H1 (cell line): ENCODE measurements at regions not wholly inside any gene's neighbourhood (a gene's known extent, or its start where the extent isn't known, plus 50 kb on each side); places are given as distances from the start of the nearest gene placed in this dataset.

Source experiments
- CTCF ChIA-PET: fragments of 300-600 bp; sonication (Branson Sonifier 250); formaldehyde crosslinking; loops from one replicate; lab custom pipeline; 2021; ENCODE audit not compliant: partially characterized antibody; lab: Charles Lee
- POLR2A ChIA-PET: fragments of 300-600 bp; sonication (Branson Sonifier 250); formaldehyde crosslinking; loops from one replicate; lab custom pipeline; 2021; ENCODE audit warnings: inconsistent platforms; ENCODE audit not compliant: partially characterized antibody; lab: Charles Lee
- DNase-seq, 2 experiments: peaks; one replicate each; pipeline versions ENCODE4 v3.0.0 to v3.0.0-alpha.2; 2010 to 2022; ENCODE audit warnings: low spot score in 2 of 2, low read depth in 1 of 2, mixed read lengths in 1 of 2
- FAIRE-seq: peaks from 2 replicates; lab custom pipeline; 2011; peaks lifted over from hg19 to GRCh38; lab: Jason Lieb, UNC
- H2AFZ ChIP-seq: 2 replicates; pipeline ENCODE4 v1.8.1; 2012; ENCODE audit warnings: low read length, inconsistent platforms
- H2AK5ac ChIP-seq: 2 replicates; pipeline ENCODE4 v1.6.1; 2013; ENCODE audit warnings: low read depth, low read length
- H2BK120ac ChIP-seq: replicated peaks from 2 replicates; pipeline ENCODE3; 2013; ENCODE audit warnings: low read depth, low read length, inconsistent platforms
- H2BK12ac ChIP-seq: 2 replicates; pipeline ENCODE4 v1.6.1; 2013; ENCODE audit warnings: low read depth, low read length
- H2BK15ac ChIP-seq: 2 replicates; pipeline ENCODE4 v1.6.1; 2013; ENCODE audit warnings: low read length
- H2BK20ac ChIP-seq: 2 replicates; pipeline ENCODE4 v1.6.1; 2013; ENCODE audit warnings: low read length
- H2BK5ac ChIP-seq: 2 replicates; pipeline ENCODE4 v1.6.1; 2013; ENCODE audit warnings: low read depth, low read length
- H3K14ac ChIP-seq: 2 replicates; pipeline ENCODE4 v1.6.1; 2013; ENCODE audit warnings: inconsistent platforms; ENCODE audit not compliant: insufficient read length
- H3K18ac ChIP-seq: 2 replicates; pipeline ENCODE4 v1.6.1; 2013; ENCODE audit warnings: low read length; ENCODE audit errors: extremely low read depth
- H3K23ac ChIP-seq: 2 replicates; pipeline ENCODE4 v1.6.1; 2013; ENCODE audit warnings: inconsistent platforms; ENCODE audit not compliant: insufficient read length
- H3K23me2 ChIP-seq: 2 replicates; pipeline ENCODE4 v1.6.1; 2013; ENCODE audit warnings: low read depth, low read length
- H3K27ac ChIP-seq: 2 replicates; pipeline ENCODE4 v1.6.1; 2011; ENCODE audit warnings: low read depth, low read length, inconsistent platforms
- H3K27me3 ChIP-seq, 4 experiments: replicated peaks in 1 of 4; 1 replicate in 1 of 4; 2 replicates in 3 of 4; pipeline versions ENCODE4 v1.6.1 to v1.8.1; 2011 to 2013; ENCODE audit warnings: low read length in 3 of 4, mild to moderate bottlenecking in 3 of 4, inconsistent platforms in 2 of 4, mixed read lengths in 2 of 4, moderate library complexity in 1 of 4; ENCODE audit not compliant: control insufficient read depth in 3 of 4, insufficient read depth in 3 of 4; ENCODE audit errors: extremely low read depth in 1 of 4
- H3K36me3 ChIP-seq, 4 experiments: 2 replicates each; pipeline versions ENCODE4 v1.6.1 to v1.8.1; 2011 to 2013; ENCODE audit warnings: mild to moderate bottlenecking in 4 of 4, low read length in 3 of 4, moderate library complexity in 2 of 4, control low read depth in 1 of 4, inconsistent platforms in 1 of 4; ENCODE audit not compliant: insufficient read depth in 4 of 4, control insufficient read depth in 2 of 4
- H3K4ac ChIP-seq: replicated peaks from 2 replicates; pipeline ENCODE3; 2013; ENCODE audit warnings: low read length, low read depth, mixed read lengths, inconsistent platforms; ENCODE audit not compliant: insufficient read length
- H3K4me1 ChIP-seq, 4 experiments: replicated peaks in 1 of 4; 1 replicate in 1 of 4; 2 replicates in 3 of 4; pipeline versions ENCODE4 v1.6.1 to v1.8.1; 2011 to 2013; ENCODE audit warnings: low read length in 3 of 4, inconsistent platforms in 2 of 4, mixed read lengths in 1 of 4; ENCODE audit not compliant: insufficient read depth in 4 of 4, control insufficient read depth in 3 of 4
- H3K4me2 ChIP-seq, 2 experiments: 2 replicates each; pipeline versions ENCODE4 v1.6.1 to v1.8.1; 2011 to 2013; ENCODE audit warnings: low read depth in 2 of 2, low read length in 2 of 2, control low read depth in 1 of 2, inconsistent platforms in 1 of 2, mild to moderate bottlenecking in 1 of 2; ENCODE audit not compliant: insufficient read depth in 1 of 2
- H3K4me3 ChIP-seq, 4 experiments: fragments of 200-600, 300-600 bp in 1 of 4; sonication (generic), shearing (Covaris generic), sonication (Bioruptor Twin) in 1 of 4; 2 replicates each; pipeline versions ENCODE4 v1.5.1 to v1.8.1; 2011 to 2016; ENCODE audit warnings: low read length in 4 of 4, low read depth in 3 of 4, control low read depth in 2 of 4, inconsistent platforms in 2 of 4, mild to moderate bottlenecking in 2 of 4, mixed read lengths in 1 of 4, moderate library complexity in 1 of 4; ENCODE audit not compliant: insufficient read depth in 2 of 4; ENCODE audit errors: extremely low read depth in 1 of 4
- H3K56ac ChIP-seq: replicated peaks from 2 replicates; pipeline ENCODE3; 2013; ENCODE audit warnings: low read depth, mild to moderate bottlenecking, mixed read lengths, low read length, inconsistent platforms; ENCODE audit not compliant: insufficient read length
- H3K79me1 ChIP-seq: 2 replicates; pipeline ENCODE4 v1.6.1; 2013; ENCODE audit warnings: low read depth, low read length, control low read depth
- H3K79me2 ChIP-seq, 2 experiments: 2 replicates each; pipeline versions ENCODE4 v1.6.1 to v1.8.1; 2012 to 2013; ENCODE audit warnings: low read length in 2 of 2, mild to moderate bottlenecking in 2 of 2, inconsistent platforms in 1 of 2; ENCODE audit not compliant: insufficient read depth in 2 of 2, control insufficient read depth in 1 of 2
- H3K9ac ChIP-seq, 4 experiments: replicated peaks in 1 of 4; 1 replicate in 1 of 4; 2 replicates in 3 of 4; pipeline versions ENCODE4 v1.6.1 to v1.8.1; 2011 to 2013; ENCODE audit warnings: low read depth in 3 of 4, low read length in 3 of 4, control low read depth in 2 of 4, mild to moderate bottlenecking in 2 of 4, moderate library complexity in 2 of 4, inconsistent platforms in 1 of 4; ENCODE audit errors: extremely low read depth in 1 of 4
- H3K9me3 ChIP-seq, 2 experiments: 2 replicates each; pipeline versions ENCODE4 v1.6.1 to v1.8.1; 2012 to 2013; ENCODE audit warnings: mild to moderate bottlenecking in 2 of 2, moderate library complexity in 2 of 2, control low read depth in 1 of 2, inconsistent platforms in 1 of 2, low read depth in 1 of 2, low read length in 1 of 2, mixed read lengths in 1 of 2; ENCODE audit not compliant: insufficient read depth in 2 of 2
- H4K20me1 ChIP-seq, 2 experiments: replicated peaks in 1 of 2; 2 replicates each; pipeline versions ENCODE3 to v1.8.1; 2011 to 2013; ENCODE audit warnings: inconsistent platforms in 2 of 2, low read length in 2 of 2, mild to moderate bottlenecking in 1 of 2; ENCODE audit not compliant: insufficient read depth in 2 of 2, control insufficient read depth in 1 of 2
- H4K5ac ChIP-seq: 2 replicates; pipeline ENCODE4 v1.6.1; 2013; ENCODE audit warnings: low read length, low read depth, mixed read lengths, inconsistent platforms; ENCODE audit not compliant: insufficient read length
- H4K8ac ChIP-seq: 2 replicates; pipeline ENCODE4 v1.8.0; 2013; ENCODE audit warnings: mild to moderate bottlenecking, moderate library complexity, low read length, inconsistent platforms; ENCODE audit not compliant: insufficient read depth; ENCODE audit errors: extremely low read depth
- H4K91ac ChIP-seq: replicated peaks from 2 replicates; pipeline ENCODE3; 2013; ENCODE audit warnings: low read length, mixed read lengths, inconsistent platforms; ENCODE audit not compliant: insufficient read length
- CHD2 ChIP-seq: IDR thresholded peaks from 2 replicates; pipeline ENCODE4 v1.6.1; 2012; ENCODE audit warnings: low read length, improper control_type of control experiment
- E2F6 ChIP-seq: IDR thresholded peaks from 2 replicates; pipeline ENCODE4 v1.6.1; 2012; ENCODE audit warnings: inconsistent platforms
- EGR1 ChIP-seq: IDR thresholded peaks from 2 replicates; pipeline ENCODE4 v1.6.1; 2011; ENCODE audit warnings: low read depth, low read length, borderline replicate concordance
- EZH2 ChIP-seq: fragments of 200-600 bp; sonication (generic); IDR thresholded peaks from 2 replicates; pipeline ENCODE4 v1.7.1; 2012; ENCODE audit warnings: low read depth, mild to moderate bottlenecking, moderate library complexity, low read length, inconsistent platforms; ENCODE audit not compliant: severe bottlenecking
- GABPA ChIP-seq: IDR thresholded peaks from 2 replicates; pipeline ENCODE4 v1.6.1; 2011; ENCODE audit warnings: mild to moderate bottlenecking, low read length, moderate library complexity, borderline replicate concordance; ENCODE audit not compliant: insufficient read depth
- GTF2F1 ChIP-seq: IDR thresholded peaks from 2 replicates; pipeline ENCODE4 v1.6.1; 2012; ENCODE audit warnings: low read depth, low read length, improper control_type of control experiment, borderline replicate concordance
- HDAC2 ChIP-seq, 2 experiments: fragments of 300-600 bp in 1 of 2; sonication (generic) in 1 of 2; IDR thresholded peaks; 2 replicates each; pipeline ENCODE4 v1.6.1; 2011 to 2012; ENCODE audit warnings: low read depth in 2 of 2, low read length in 2 of 2, mild to moderate bottlenecking in 2 of 2, moderate library complexity in 2 of 2, borderline replicate concordance in 1 of 2, inconsistent platforms in 1 of 2
- KDM5A ChIP-seq: fragments of 200-600 bp; IDR thresholded peaks from 2 replicates; pipeline ENCODE4 v1.7.1; 2012; ENCODE audit warnings: mild to moderate bottlenecking, low read length, inconsistent platforms, mixed read lengths
- PHF8 ChIP-seq: fragments of 200-600 bp; sonication (generic); conservative IDR thresholded peaks from 2 replicates; pipeline ENCODE4 v1.7.1; 2012; ENCODE audit warnings: low read depth, mild to moderate bottlenecking, inconsistent platforms, low read length, moderate library complexity
- SAP30 ChIP-seq: fragments of 300-600 bp; sonication (generic); IDR thresholded peaks from 2 replicates; pipeline ENCODE4 v1.7.1; 2012; ENCODE audit warnings: low read length, moderate library complexity, mild to moderate bottlenecking, inconsistent platforms; ENCODE audit not compliant: insufficient read depth, insufficient replicate concordance
- SIN3A ChIP-seq, 2 experiments: IDR thresholded peaks in 1 of 2; conservative IDR thresholded peaks in 1 of 2; 2 replicates each; pipeline ENCODE4 v1.6.1; 2011 to 2012; ENCODE audit warnings: low read length in 2 of 2, improper control_type of control experiment in 1 of 2, low read depth in 1 of 2, mild to moderate bottlenecking in 1 of 2
- ZNF274 ChIP-seq: IDR thresholded peaks from 2 replicates; pipeline ENCODE4 v1.7.0; 2012; ENCODE audit warnings: low read length, borderline replicate concordance; ENCODE audit errors: extremely low read depth
- WGBS, 2 experiments: shearing (Covaris generic) in 1 of 2; methylation state at CpG; one replicate each; pipeline versions ENCODE4 v1.1.6 to v1.1.7; 2013 to 2015; ENCODE audit warnings: low lambda C conversion rate in 2 of 2, mixed read lengths in 2 of 2, inconsistent platforms in 1 of 2, low coverage in 1 of 2, missing lambda C conversion rate in 1 of 2; ENCODE audit not compliant: insufficient replicate concordance in 2 of 2, insufficient coverage in 1 of 2, insufficient read length in 1 of 2; ENCODE audit errors: extremely low coverage in 1 of 2, missing lambda C conversion rate in 1 of 2; 5-methylcytosine and 5-hydroxymethylcytosine counted together
- TF ChIP-seq, protein P1 (sequence below): IDR thresholded peaks from 2 replicates; pipeline ENCODE4 v1.6.1; 2012; ENCODE audit warnings: inconsistent platforms

DNA sequence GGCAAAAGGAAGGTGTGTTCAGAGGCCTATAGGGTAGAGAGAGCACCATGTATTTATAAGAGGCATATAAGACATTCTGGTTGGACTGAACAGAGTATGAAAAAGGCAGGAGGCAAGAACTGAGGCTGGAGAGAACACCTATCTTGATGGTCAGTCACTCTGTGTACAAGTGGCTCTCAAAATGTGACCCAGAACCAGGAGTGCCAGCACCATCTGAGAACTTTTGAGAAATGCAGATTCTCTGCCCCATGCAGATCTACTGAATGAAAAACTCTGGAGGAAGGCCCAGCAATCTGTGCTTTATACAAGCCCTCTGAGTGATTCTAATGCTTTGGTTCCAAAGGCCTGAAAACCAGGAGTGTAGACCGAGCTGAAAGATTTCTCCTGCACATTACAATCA lies 324.0 kb upstream of the IL12A start:
- H2BK15ac ChIP-seq, result no peak overlapping the region
- no peak overlapping the region for H4K8ac ChIP-seq
- POLR2A ChIA-PET, result no interaction called here
- H3K9me3 ChIP-seq, result no peaks in the 10 kb centered on the region
- WGBS, 2 experiments, result 89% methylated on average over 1 of the region's 1 CpG; no CpG with 5 or more reads in 1 of the 2 experiments
- no peak overlapping the region for H3K4me3 ChIP-seq
- H3K4ac ChIP-seq, result no peak overlapping the region
- no peaks in the 10 kb centered on the region for H3K36me3 ChIP-seq
- H3K79me1 ChIP-seq, result no peaks in the 10 kb centered on the region
- H3K27ac ChIP-seq, result no peak overlapping the region
- FAIRE-seq (no peak), DNase-seq (no peak)
- H3K4me2 ChIP-seq, result no peak overlapping the region
- H3K14ac ChIP-seq, result no peak overlapping the region
- H3K23me2 ChIP-seq, result no peaks in the 10 kb centered on the region
- CTCF ChIA-PET, result interaction anchor here (0.6 to 1.0 kb wide), 2 partner anchors 165 to 341 kb away, joined by 3 read pairs; no protein-coding TSS in a partner anchor
- no peak overlapping the region for H3K18ac ChIP-seq
- no peak overlapping the region for H2BK20ac ChIP-seq
- H4K5ac ChIP-seq, result no peak overlapping the region
- H2BK12ac ChIP-seq, result no peak overlapping the region
- H3K23ac ChIP-seq, result no peak overlapping the region
- no peak overlapping the region for H2AFZ ChIP-seq
- no peak overlapping the region for H2BK120ac ChIP-seq
- no peak overlapping the region for H4K91ac ChIP-seq
- H3K4me1 ChIP-seq, result no peaks in the 10 kb centered on the region
- no peaks in the 10 kb centered on the region for H3K27me3 ChIP-seq
- H3K56ac ChIP-seq, result no peak overlapping the region
- H2AK5ac ChIP-seq, result no peak overlapping the region
- H3K79me2 ChIP-seq, result no peaks in the 10 kb centered on the region
- no peak overlapping the region for H3K9ac ChIP-seq
- no peak overlapping the region for H2BK5ac ChIP-seq
- H4K20me1 ChIP-seq, result no peaks in the 10 kb centered on the region
- no peak for TF ChIP-seq PHF8
- TF ChIP-seq ZNF274, result no peak
- no peak for TF ChIP-seq GABPA
- TF ChIP-seq SIN3A (conservative IDR thresholded peaks at IDR 0.05 in 1 of 2, IDR thresholded peaks at IDR 0.05 in 1 of 2; ENCODE audit: low read depth in 1 of 2, low read length in 2 of 2), result no peak
- no peak for TF ChIP-seq HDAC2 (IDR thresholded peaks at IDR 0.05; ENCODE audit: borderline replicate concordance in 1 of 2, low read depth in 2 of 2, low read length in 2 of 2)
- no peak for TF ChIP-seq E2F6
- TF ChIP-seq, protein P1, sequence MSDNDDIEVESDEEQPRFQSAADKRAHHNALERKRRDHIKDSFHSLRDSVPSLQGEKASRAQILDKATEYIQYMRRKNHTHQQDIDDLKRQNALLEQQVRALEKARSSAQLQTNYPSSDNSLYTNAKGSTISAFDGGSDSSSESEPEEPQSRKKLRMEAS, result no peak
- TF ChIP-seq KDM5A, result no peak
- no peak for TF ChIP-seq SAP30
- no peak for TF ChIP-seq EGR1
- no peak for TF ChIP-seq CHD2
- no peak for TF ChIP-seq EZH2
- TF ChIP-seq GTF2F1, result no peak
